Lung (tissue), 11 donors: ENCODE measurements at regions not wholly inside any gene's neighbourhood (a gene's known extent, or its start where the extent isn't known, plus 50 kb on each side); places are given as distances from the start of the nearest gene placed in this dataset.

Source experiments
- ATAC-seq: fragments of 200-7000 bp; cut with Tn5 transposase; one replicate; pipeline ENCODE4 v1.9.1; 2020; ENCODE audit warnings: moderate number of reproducible peaks; ENCODE audit not compliant: insufficient read depth, low FRiP score
- DNase-seq, 3 donors: peaks; one replicate each; pipeline ENCODE4 v3.0.0-alpha.2; 2013 to 2017
- H3K27ac ChIP-seq, 2 donors: one replicate each; pipeline ENCODE4 v1.5.1; 2013; ENCODE audit warnings: mild to moderate bottlenecking in 2 of 2, moderate library complexity in 2 of 2, control low read depth in 1 of 2, inconsistent platforms in 1 of 2, low read depth in 1 of 2, low read length in 1 of 2
- H3K27me3 ChIP-seq, 3 donors: one replicate each; pipeline ENCODE4 v1.5.1; 2013; ENCODE audit warnings: low read length in 2 of 3; ENCODE audit not compliant: control insufficient read depth in 3 of 3, insufficient read depth in 3 of 3
- H3K36me3 ChIP-seq, 4 donors: one replicate each; pipeline ENCODE4 v1.5.1; 2013; ENCODE audit warnings: low read length in 4 of 4, mild to moderate bottlenecking in 1 of 4, moderate library complexity in 1 of 4; ENCODE audit not compliant: control insufficient read depth in 4 of 4, insufficient read depth in 4 of 4
- H3K4me1 ChIP-seq, 5 donors: one replicate each; pipeline ENCODE4 v1.5.1; 2013; ENCODE audit warnings: low read length in 5 of 5, mild to moderate bottlenecking in 2 of 5, moderate library complexity in 1 of 5; ENCODE audit not compliant: control insufficient read depth in 5 of 5, insufficient read depth in 5 of 5
- H3K4me3 ChIP-seq: one replicate; pipeline ENCODE4 v1.5.1; 2013; ENCODE audit warnings: mild to moderate bottlenecking, control low read depth, moderate library complexity
- H3K9ac ChIP-seq, 2 donors: one replicate each; pipeline ENCODE4 v1.5.1; 2013; ENCODE audit warnings: low read length in 2 of 2, control low read depth in 1 of 2; ENCODE audit not compliant: insufficient read depth in 1 of 2
- H3K9me3 ChIP-seq, 4 donors: one replicate each; pipeline ENCODE4 v1.5.1; 2013; ENCODE audit warnings: low read length in 3 of 4, mild to moderate bottlenecking in 1 of 4, moderate library complexity in 1 of 4; ENCODE audit not compliant: control insufficient read depth in 4 of 4, insufficient read depth in 3 of 4
- CTCF ChIP-seq: IDR thresholded peaks from 2 replicates; pipeline ENCODE4 v1.5.1; 2012; ENCODE audit warnings: mild to moderate bottlenecking; ENCODE audit errors: control extremely low read depth, extremely low read depth
- WGBS, 2 donors: extraction: QIAGEN DNeasy Blood & Tissue Kit; methylation state at CpG; one replicate each; pipeline ENCODE4 v1.1.7; 2013; 5-methylcytosine and 5-hydroxymethylcytosine counted together
- donor health status: control.
- donor health status: control.
- donor health status: Bipolar disorder and iron deficiency.
- donor health status: healthy.
- donor health status: DM: yes; HTN: yes; CAD: no.

GRCh38 chr4:136599890-136600289 lies 932.4 kb downstream of the PCDH18 start:
- no peak for TF ChIP-seq CTCF
- Histone ChIP-seq H3K9ac (no peak overlapping the region), H3K36me3 (no peaks in the 10 kb centered on the region), H3K27ac (no peak overlapping the region), H3K9me3 (peaks cover 0 to 4% (median 0%) of the 10 kb centered on the region in 4 donors), H3K27me3 (no peaks in the 10 kb centered on the region), H3K4me1 (no peaks in the 10 kb centered on the region), H3K4me3 (no peak overlapping the region)
- ATAC-seq (no peak), DNase-seq (no peak)
- WGBS, 2 donors: 44 to 62% methylated on average over 3 of the region's 3 CpGs

- no peaks in the 10 kb centered on the region for H3K4me1 ChIP-seq
- WGBS, 2 donors: 88 to 89% methylated on average over 1 of the region's 1 CpG
- H3K27me3 ChIP-seq: no peaks in the 10 kb centered on the region
- ATAC-seq (no peak), DNase-seq (no peak)
- no peak overlapping the region for H3K4me3 ChIP-seq
- TF ChIP-seq CTCF: no peak
- H3K27ac ChIP-seq: no peak overlapping the region
- H3K36me3 ChIP-seq: no peaks in the 10 kb centered on the region
- H3K9ac ChIP-seq: no peak overlapping the region
- peaks cover 0 to 3% (median under 1%) of the 10 kb centered on the region in 4 donors for H3K9me3 ChIP-seq
Observed at GRCh38 chr4:136590440-136590839, 941.9 kb downstream of the PCDH18 start.

GRCh38 chr4:136583567-136583966 lies 948.7 kb downstream of the PCDH18 start:
- Histone ChIP-seq H3K4me1 (no peaks in the 10 kb centered on the region), H3K4me3 (no peak overlapping the region), H3K27ac (no peak overlapping the region), H3K9ac (no peak overlapping the region), H3K27me3 (no peaks in the 10 kb centered on the region), H3K9me3 (no peaks in the 10 kb centered on the region), H3K36me3 (no peaks in the 10 kb centered on the region)
- no peak for TF ChIP-seq CTCF
- WGBS, 2 donors: 95 to 99% methylated on average over 1 of the region's 1 CpG
- no peak for DNase-seq
- ATAC-seq: no peak

GRCh38 chr4:136581119-136581518 lies 951.2 kb downstream of the PCDH18 start:
- H3K4me3 ChIP-seq: no peak overlapping the region
- no peak overlapping the region for H3K9ac ChIP-seq
- no peaks in the 10 kb centered on the region for H3K36me3 ChIP-seq
- no peaks in the 10 kb centered on the region for H3K4me1 ChIP-seq
- no peaks in the 10 kb centered on the region for H3K9me3 ChIP-seq
- ATAC-seq (no peak), DNase-seq (peak in 1 of 3 donors; percentile 9)
- no peak overlapping the region for H3K27ac ChIP-seq
- H3K27me3 ChIP-seq: no peaks in the 10 kb centered on the region
- no peak for TF ChIP-seq CTCF
